ENCODE measurements at regions not wholly inside any gene's neighbourhood (a gene's known extent, or its start where the extent isn't known, plus 50 kb on each side); places are given as distances from the start of the nearest gene placed in this dataset.
A peak's percentile ranks its signal among the peaks of the same experiment; 100 is the strongest.

- DNase-seq (ENCODE audit: low read depth in 1 of 2, low spot score in 1 of 2) = no peak
- no peak for TF ChIP-seq JUND (IDR thresholded peaks at IDR 0.05; ENCODE audit: low read depth)
- in situ Hi-C loops (cut with HindIII; ENCODE audit: low pct_unique_long_range_greater_than_20kb, low sequenced_read_pairs) = no loop called here
Observed at GRCh38 chr13:107480130-107480529, 735.2 kb downstream of the LIG4 start.

GRCh38 chr13:107477772-107478379 lies 737.5 kb downstream of the LIG4 start:
- DNase-seq (ENCODE audit: low read depth in 1 of 2, low spot score in 1 of 2) = no peak
- in situ Hi-C loops (cut with HindIII; ENCODE audit: low pct_unique_long_range_greater_than_20kb, low sequenced_read_pairs) = no loop called here
- no peak for TF ChIP-seq JUND (IDR thresholded peaks at IDR 0.05; ENCODE audit: low read depth)

GRCh38 chr13:107475753-107476453 lies 739.4 kb downstream of the LIG4 start:
- TF ChIP-seq JUND (IDR thresholded peaks at IDR 0.05; ENCODE audit: low read depth) = no peak
- in situ Hi-C loops (cut with HindIII; ENCODE audit: low pct_unique_long_range_greater_than_20kb, low sequenced_read_pairs) = no loop called here
- DNase-seq (ENCODE audit: low read depth in 1 of 2, low spot score in 1 of 2) = no peak

GRCh38 chr13:107473253-107473652 lies 742.1 kb downstream of the LIG4 start:
- no peak for DNase-seq (ENCODE audit: low read depth in 1 of 2, low spot score in 1 of 2)
- in situ Hi-C loops (cut with HindIII; ENCODE audit: low pct_unique_long_range_greater_than_20kb, low sequenced_read_pairs) = no loop called here
- no peak for TF ChIP-seq JUND (IDR thresholded peaks at IDR 0.05; ENCODE audit: low read depth)

- in situ Hi-C loops (cut with HindIII; ENCODE audit: low pct_unique_long_range_greater_than_20kb, low sequenced_read_pairs) = no loop called here
- no peak for TF ChIP-seq JUND (IDR thresholded peaks at IDR 0.05; ENCODE audit: low read depth)
- no peak for DNase-seq (ENCODE audit: low read depth in 1 of 2, low spot score in 1 of 2)
Observed at GRCh38 chr13:107466326-107467099, 748.8 kb downstream of the LIG4 start.

GRCh38 chr13:107462501-107462900 lies 752.8 kb downstream of the LIG4 start:
- no peak for DNase-seq (ENCODE audit: low read depth in 1 of 2, low spot score in 1 of 2)
- in situ Hi-C loops (cut with HindIII; ENCODE audit: low pct_unique_long_range_greater_than_20kb, low sequenced_read_pairs) = no loop called here
- TF ChIP-seq JUND (IDR thresholded peaks at IDR 0.05; ENCODE audit: low read depth) = no peak

- in situ Hi-C loops (cut with HindIII; ENCODE audit: low pct_unique_long_range_greater_than_20kb, low sequenced_read_pairs) = no loop called here
- no peak for TF ChIP-seq JUND (IDR thresholded peaks at IDR 0.05; ENCODE audit: low read depth)
- no peak for DNase-seq (ENCODE audit: low read depth in 1 of 2, low spot score in 1 of 2)
Observed at GRCh38 chr13:107461751-107462150, 753.6 kb downstream of the LIG4 start.

- in situ Hi-C loops (cut with HindIII; ENCODE audit: low pct_unique_long_range_greater_than_20kb, low sequenced_read_pairs) = no loop called here
- no peak for TF ChIP-seq JUND (IDR thresholded peaks at IDR 0.05; ENCODE audit: low read depth)
- DNase-seq (ENCODE audit: low read depth in 1 of 2, low spot score in 1 of 2) = no peak
Observed at GRCh38 chr13:107459430-107459829, 755.9 kb downstream of the LIG4 start.

GRCh38 chr13:107458269-107458668 lies 757.1 kb downstream of the LIG4 start:
- TF ChIP-seq JUND (IDR thresholded peaks at IDR 0.05; ENCODE audit: low read depth) = no peak
- in situ Hi-C loops (cut with HindIII; ENCODE audit: low pct_unique_long_range_greater_than_20kb, low sequenced_read_pairs) = no loop called here
- no peak for DNase-seq (ENCODE audit: low read depth in 1 of 2, low spot score in 1 of 2)

GRCh38 chr13:107457686-107458085 lies 757.6 kb downstream of the LIG4 start:
- in situ Hi-C loops (cut with HindIII; ENCODE audit: low pct_unique_long_range_greater_than_20kb, low sequenced_read_pairs) = no loop called here
- DNase-seq (ENCODE audit: low read depth in 1 of 2, low spot score in 1 of 2) = peak in 1 of 2 experiments; percentile 50
- no peak for TF ChIP-seq JUND (IDR thresholded peaks at IDR 0.05; ENCODE audit: low read depth)

GRCh38 chr13:107456431-107456830 lies 758.9 kb downstream of the LIG4 start:
- in situ Hi-C loops (cut with HindIII; ENCODE audit: low pct_unique_long_range_greater_than_20kb, low sequenced_read_pairs) = no loop called here
- no peak for DNase-seq (ENCODE audit: low read depth in 1 of 2, low spot score in 1 of 2)
- no peak for TF ChIP-seq JUND (IDR thresholded peaks at IDR 0.05; ENCODE audit: low read depth)

GRCh38 chr13:107452833-107453232 lies 762.5 kb downstream of the LIG4 start:
- no peak for DNase-seq (ENCODE audit: low read depth in 1 of 2, low spot score in 1 of 2)
- in situ Hi-C loops (cut with HindIII; ENCODE audit: low pct_unique_long_range_greater_than_20kb, low sequenced_read_pairs) = no loop called here

GRCh38 chr13:107450931-107451330 lies 764.4 kb downstream of the LIG4 start:
- DNase-seq (ENCODE audit: low read depth in 1 of 2, low spot score in 1 of 2) = no peak
- no peak for TF ChIP-seq JUND (IDR thresholded peaks at IDR 0.05; ENCODE audit: low read depth)
- in situ Hi-C loops (cut with HindIII; ENCODE audit: low pct_unique_long_range_greater_than_20kb, low sequenced_read_pairs) = no loop called here

More at GRCh38 chr13:107452833-107453232, 762.5 kb downstream of the LIG4 start:
- TF ChIP-seq JUND (IDR thresholded peaks at IDR 0.05; ENCODE audit: low read depth) = no peak
